ENCODE measurements at regions not wholly inside any gene's neighbourhood (a gene's known extent, or its start where the extent isn't known, plus 50 kb on each side); places are given as distances from the start of the nearest gene placed in this dataset.

- Mint-ChIP-seq H3K4me3 (peak overlapping the region; percentile 81 to 92), H3K36me3 (peaks cover 0 to 3% of the 10 kb centered on the region in 2 donors), H3K4me1 (peaks cover 45% of the 10 kb centered on the region), H3K27ac (peak overlapping the region; percentile 97 to 98 (median 98)), H3K9me3 (peaks cover 0 to 6% (median 0%) of the 10 kb centered on the region in 7 donors), H3K27me3 (ENCODE audit: low read depth in 3 of 3) (peaks cover 0 to 3% (median 0%) of the 10 kb centered on the region in 3 donors)
- H3K4me3 ChIP-seq (replicated peaks in 1 of 3; ENCODE audit: low read depth in 2 of 3, low read length in 3 of 3) = peak overlapping the region; percentile 47 to 74 (median 70)
- H3K9me3 ChIP-seq (replicated peaks in 1 of 2; ENCODE audit: control insufficient read depth in 1 of 2, insufficient read depth in 1 of 2, low read length in 2 of 2) = no peaks in the 10 kb centered on the region
- DNase-seq = peak; percentile 92 to 97 (median 93)
- 4% methylated on average over 56 of the region's 67 CpGs for WGBS (ENCODE audit: insufficient coverage)
- H3K27me3 ChIP-seq (ENCODE audit: control insufficient read depth in 2 of 2, insufficient read depth in 2 of 2, low read length in 2 of 2) = no peaks in the 10 kb centered on the region
- peak overlapping the region; percentile 86 for H3K9ac ChIP-seq (ENCODE audit: insufficient read depth, low read length, poor library complexity, severe bottlenecking)
- no peaks in the 10 kb centered on the region for H3K79me2 ChIP-seq (ENCODE audit: insufficient read depth, low read length)
- no peaks in the 10 kb centered on the region for H3K36me3 ChIP-seq (replicated peaks in 1 of 2; ENCODE audit: control insufficient read depth in 1 of 2, insufficient read depth in 2 of 2, low read length in 2 of 2)
- intact Hi-C loops (cut with micrococcal nuclease) = loop anchor here (2.0 to 10.0 kb wide), 5 partner anchors 37 to 150 kb away; partner anchors contain the start of gene KLF4 (in 1 of the 2)
- peak overlapping the region; percentile 77 for H3K4me2 ChIP-seq (replicated peaks; ENCODE audit: extremely low read depth, low read length, poor library complexity, severe bottlenecking)
- H3K4me1 ChIP-seq (ENCODE audit: control insufficient read depth in 1 of 2, insufficient read depth in 2 of 2, low read length in 2 of 2) = peaks cover 35 to 41% of the 10 kb centered on the region in 2 donors
- TF ChIP-seq CTCF (IDR thresholded peaks at IDR 0.05) = no peak
- peak overlapping the region; percentile 98 to 99 for H3K27ac ChIP-seq (ENCODE audit: low read depth in 1 of 2, low read length in 2 of 2)
- H2AFZ ChIP-seq (ENCODE audit: insufficient read depth, low read depth, low read length, poor library complexity, severe bottlenecking) = peak overlapping the region; percentile 67
- H4K20me1 ChIP-seq (ENCODE audit: insufficient read depth, low read length) = no peaks in the 10 kb centered on the region
These were observed 148.2 kb upstream of the KLF4 start for GRCh38 chr9:107637421-107638420.

GRCh38 chr9:107636571-107637381 lies 147.2 kb upstream of the KLF4 start:
- H3K36me3 Mint-ChIP-seq = peaks cover 0 to 3% of the 10 kb centered on the region in 2 donors
- H3K27ac Mint-ChIP-seq = peak overlapping the region; percentile 94 to 98 (median 98)
- peaks cover 0 to 3% (median 0%) of the 10 kb centered on the region in 3 donors for H3K27me3 Mint-ChIP-seq (ENCODE audit: low read depth in 3 of 3)
- Histone ChIP-seq H3K4me3 (replicated peaks in 1 of 3; ENCODE audit: low read depth in 2 of 3, low read length in 3 of 3) (peak overlapping the region; percentile 16 to 74 (median 47)), H3K27me3 (ENCODE audit: control insufficient read depth in 2 of 2, insufficient read depth in 2 of 2, low read length in 2 of 2) (no peaks in the 10 kb centered on the region), H3K4me1 (ENCODE audit: control insufficient read depth in 1 of 2, insufficient read depth in 2 of 2, low read length in 2 of 2) (peaks cover 35 to 41% of the 10 kb centered on the region in 2 donors), H3K27ac (ENCODE audit: low read depth in 1 of 2, low read length in 2 of 2) (peak overlapping the region; percentile 98 to 99), H3K36me3 (replicated peaks in 1 of 2; ENCODE audit: control insufficient read depth in 1 of 2, insufficient read depth in 2 of 2, low read length in 2 of 2) (no peaks in the 10 kb centered on the region), H2AFZ (ENCODE audit: insufficient read depth, low read depth, low read length, poor library complexity, severe bottlenecking) (peak overlapping the region; percentile 67), H4K20me1 (ENCODE audit: insufficient read depth, low read length) (no peaks in the 10 kb centered on the region), H3K4me2 (replicated peaks; ENCODE audit: extremely low read depth, low read length, poor library complexity, severe bottlenecking) (peak overlapping the region; percentile 77), H3K79me2 (ENCODE audit: insufficient read depth, low read length) (no peaks in the 10 kb centered on the region), H3K9me3 (replicated peaks in 1 of 2; ENCODE audit: control insufficient read depth in 1 of 2, insufficient read depth in 1 of 2, low read length in 2 of 2) (no peaks in the 10 kb centered on the region), H3K9ac (ENCODE audit: insufficient read depth, low read length, poor library complexity, severe bottlenecking) (peak overlapping the region; percentile 86)
- 4% methylated on average over 2 of the region's 5 CpGs for WGBS (ENCODE audit: insufficient coverage)
- H3K4me1 Mint-ChIP-seq = peaks cover 45% of the 10 kb centered on the region
- H3K4me3 Mint-ChIP-seq = peak overlapping the region; percentile 39 to 47
- no peak for TF ChIP-seq CTCF (IDR thresholded peaks at IDR 0.05)
- H3K9me3 Mint-ChIP-seq = peaks cover 0 to 6% (median 0%) of the 10 kb centered on the region in 7 donors
- intact Hi-C loops (cut with micrococcal nuclease) = loop anchor here (2.0 to 10.0 kb wide), 5 partner anchors 38 to 149 kb away; partner anchors contain the start of gene KLF4 (in 1 of the 2)
- peak; percentile 41 to 92 (median 76) for DNase-seq

Measured in CD14-positive monocyte (primary cell).